Neural cell (in vitro differentiated cells): ENCODE measurements at regions not wholly inside any gene's neighbourhood (a gene's known extent, or its start where the extent isn't known, plus 50 kb on each side); places are given as distances from the start of the nearest gene placed in this dataset.

Experiments
- REST ChIP-seq: IDR thresholded peaks from 2 replicates; pipeline ENCODE4 v1.6.1; 2012; ENCODE audit warnings: borderline replicate concordance
- TF ChIP-seq, protein P1 (sequence below): fragments of 450-650 bp; IDR thresholded peaks from 2 replicates; pipeline ENCODE4 v1.5.1; 2014; ENCODE audit warnings: antibody characterized with exemption, mild to moderate bottlenecking, moderate library complexity; ENCODE audit not compliant: poor library complexity, severe bottlenecking

DNA sequence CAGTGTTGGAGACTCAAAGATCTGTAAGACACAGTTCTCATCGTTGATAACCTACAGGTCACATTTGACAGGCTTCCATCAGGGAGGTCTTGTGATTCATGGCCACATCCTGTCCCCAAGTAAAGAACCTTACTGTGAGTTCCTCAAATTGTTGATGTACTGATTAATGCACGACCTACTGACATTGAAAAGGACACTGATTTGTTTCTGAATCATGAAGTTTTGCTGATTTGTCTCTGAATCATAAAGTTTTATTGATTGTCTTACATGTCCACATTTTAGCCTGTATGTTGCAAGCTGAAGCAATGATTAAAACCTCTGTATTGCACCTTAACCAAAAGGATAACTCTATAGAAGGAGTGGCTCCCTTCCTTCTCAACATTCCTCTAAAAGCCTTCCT, 476.3 kb upstream of the RUNX1 start:
- TF ChIP-seq, protein P1, sequence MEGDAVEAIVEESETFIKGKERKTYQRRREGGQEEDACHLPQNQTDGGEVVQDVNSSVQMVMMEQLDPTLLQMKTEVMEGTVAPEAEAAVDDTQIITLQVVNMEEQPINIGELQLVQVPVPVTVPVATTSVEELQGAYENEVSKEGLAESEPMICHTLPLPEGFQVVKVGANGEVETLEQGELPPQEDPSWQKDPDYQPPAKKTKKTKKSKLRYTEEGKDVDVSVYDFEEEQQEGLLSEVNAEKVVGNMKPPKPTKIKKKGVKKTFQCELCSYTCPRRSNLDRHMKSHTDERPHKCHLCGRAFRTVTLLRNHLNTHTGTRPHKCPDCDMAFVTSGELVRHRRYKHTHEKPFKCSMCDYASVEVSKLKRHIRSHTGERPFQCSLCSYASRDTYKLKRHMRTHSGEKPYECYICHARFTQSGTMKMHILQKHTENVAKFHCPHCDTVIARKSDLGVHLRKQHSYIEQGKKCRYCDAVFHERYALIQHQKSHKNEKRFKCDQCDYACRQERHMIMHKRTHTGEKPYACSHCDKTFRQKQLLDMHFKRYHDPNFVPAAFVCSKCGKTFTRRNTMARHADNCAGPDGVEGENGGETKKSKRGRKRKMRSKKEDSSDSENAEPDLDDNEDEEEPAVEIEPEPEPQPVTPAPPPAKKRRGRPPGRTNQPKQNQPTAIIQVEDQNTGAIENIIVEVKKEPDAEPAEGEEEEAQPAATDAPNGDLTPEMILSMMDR, result no peak
- no peak for TF ChIP-seq REST
